ENCODE measurements at regions not wholly inside any gene's neighbourhood (a gene's known extent, or its start where the extent isn't known, plus 50 kb on each side); places are given as distances from the start of the nearest gene placed in this dataset.

DNA sequence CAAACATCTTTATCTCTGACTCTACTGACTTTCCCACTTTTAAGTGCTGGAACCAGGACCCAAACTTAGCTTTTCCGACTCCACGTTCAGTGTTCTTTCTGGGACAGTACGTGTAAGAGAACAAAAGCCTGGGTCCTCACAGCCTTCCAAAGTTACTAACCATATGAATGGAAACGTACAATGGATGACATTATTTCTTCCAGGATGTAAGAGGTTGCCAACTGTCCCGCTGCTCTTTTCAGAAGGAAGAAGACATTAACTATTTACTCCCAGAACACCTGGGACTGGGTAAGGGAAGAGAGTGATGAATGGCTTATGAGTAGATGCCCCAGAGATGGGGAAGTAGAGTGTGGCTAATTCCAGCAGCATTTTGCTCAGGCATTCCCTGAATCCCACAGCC lies 114.7 kb downstream of the TRAPPC11 start:
- no peak for TF ChIP-seq EZH2 (IDR thresholded peaks at IDR 0.05; ENCODE audit: borderline replicate concordance, low read length)
- TF ChIP-seq, protein P1, sequence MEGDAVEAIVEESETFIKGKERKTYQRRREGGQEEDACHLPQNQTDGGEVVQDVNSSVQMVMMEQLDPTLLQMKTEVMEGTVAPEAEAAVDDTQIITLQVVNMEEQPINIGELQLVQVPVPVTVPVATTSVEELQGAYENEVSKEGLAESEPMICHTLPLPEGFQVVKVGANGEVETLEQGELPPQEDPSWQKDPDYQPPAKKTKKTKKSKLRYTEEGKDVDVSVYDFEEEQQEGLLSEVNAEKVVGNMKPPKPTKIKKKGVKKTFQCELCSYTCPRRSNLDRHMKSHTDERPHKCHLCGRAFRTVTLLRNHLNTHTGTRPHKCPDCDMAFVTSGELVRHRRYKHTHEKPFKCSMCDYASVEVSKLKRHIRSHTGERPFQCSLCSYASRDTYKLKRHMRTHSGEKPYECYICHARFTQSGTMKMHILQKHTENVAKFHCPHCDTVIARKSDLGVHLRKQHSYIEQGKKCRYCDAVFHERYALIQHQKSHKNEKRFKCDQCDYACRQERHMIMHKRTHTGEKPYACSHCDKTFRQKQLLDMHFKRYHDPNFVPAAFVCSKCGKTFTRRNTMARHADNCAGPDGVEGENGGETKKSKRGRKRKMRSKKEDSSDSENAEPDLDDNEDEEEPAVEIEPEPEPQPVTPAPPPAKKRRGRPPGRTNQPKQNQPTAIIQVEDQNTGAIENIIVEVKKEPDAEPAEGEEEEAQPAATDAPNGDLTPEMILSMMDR (conservative IDR thresholded peaks at IDR 0.05 in 1 of 2, IDR thresholded peaks at IDR 0.05 in 1 of 2; ENCODE audit: extremely low read depth in 1 of 2, insufficient read depth in 1 of 2, low read depth in 1 of 2, low read length in 2 of 2): no peak

Measured in mammary epithelial cell (primary cell).